ENCODE measurements at regions not wholly inside any gene's neighbourhood (a gene's known extent, or its start where the extent isn't known, plus 50 kb on each side); places are given as distances from the start of the nearest gene placed in this dataset.

DNA sequence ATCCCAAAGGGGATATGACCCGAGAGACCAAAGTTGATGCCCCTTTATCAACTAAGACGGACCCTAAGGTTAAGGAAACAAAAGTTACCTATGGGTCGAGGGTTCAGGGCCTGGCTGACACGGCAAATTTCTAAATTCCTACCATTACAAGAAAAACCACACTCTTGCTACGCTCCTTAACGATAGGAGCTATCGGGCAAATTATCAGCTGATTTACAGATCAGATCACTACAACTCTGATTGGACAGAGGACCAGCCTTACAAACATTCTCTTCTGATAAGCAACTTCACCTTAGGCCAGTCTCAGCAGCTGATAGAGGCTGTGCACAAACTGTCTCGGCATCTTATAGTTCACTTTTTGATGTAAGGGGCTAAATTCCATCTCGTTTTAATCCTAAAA, 117.9 kb downstream of the KCTD15 start:
- TF ChIP-seq EP300 (IDR thresholded peaks at IDR 0.05) (no peak), POLR2A (IDR thresholded peaks at IDR 0.05) (no peak), POLR2AphosphoS5 (IDR thresholded peaks at IDR 0.05) (no peak)
- TF ChIP-seq, protein P1, sequence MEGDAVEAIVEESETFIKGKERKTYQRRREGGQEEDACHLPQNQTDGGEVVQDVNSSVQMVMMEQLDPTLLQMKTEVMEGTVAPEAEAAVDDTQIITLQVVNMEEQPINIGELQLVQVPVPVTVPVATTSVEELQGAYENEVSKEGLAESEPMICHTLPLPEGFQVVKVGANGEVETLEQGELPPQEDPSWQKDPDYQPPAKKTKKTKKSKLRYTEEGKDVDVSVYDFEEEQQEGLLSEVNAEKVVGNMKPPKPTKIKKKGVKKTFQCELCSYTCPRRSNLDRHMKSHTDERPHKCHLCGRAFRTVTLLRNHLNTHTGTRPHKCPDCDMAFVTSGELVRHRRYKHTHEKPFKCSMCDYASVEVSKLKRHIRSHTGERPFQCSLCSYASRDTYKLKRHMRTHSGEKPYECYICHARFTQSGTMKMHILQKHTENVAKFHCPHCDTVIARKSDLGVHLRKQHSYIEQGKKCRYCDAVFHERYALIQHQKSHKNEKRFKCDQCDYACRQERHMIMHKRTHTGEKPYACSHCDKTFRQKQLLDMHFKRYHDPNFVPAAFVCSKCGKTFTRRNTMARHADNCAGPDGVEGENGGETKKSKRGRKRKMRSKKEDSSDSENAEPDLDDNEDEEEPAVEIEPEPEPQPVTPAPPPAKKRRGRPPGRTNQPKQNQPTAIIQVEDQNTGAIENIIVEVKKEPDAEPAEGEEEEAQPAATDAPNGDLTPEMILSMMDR (IDR thresholded peaks at IDR 0.05), result no peak
- no peaks in the 10 kb centered on the region for H3K9me3 ChIP-seq
- no peak overlapping the region for H3K4me3 ChIP-seq
- 34 to 61% (median 49%) methylated on average over 9 of the region's 9 CpGs for WGBS, 5 donors
- no peaks in the 10 kb centered on the region for H3K27me3 ChIP-seq
- H3K4me1 ChIP-seq, result no peaks in the 10 kb centered on the region
- intact Hi-C loops (cut with DNase I; ENCODE audit: low total_unique reads), result no loop called here
- DNase-seq, result no peak
- no peak overlapping the region for H3K27ac ChIP-seq
- no peaks in the 10 kb centered on the region for H3K36me3 ChIP-seq

DNA sequence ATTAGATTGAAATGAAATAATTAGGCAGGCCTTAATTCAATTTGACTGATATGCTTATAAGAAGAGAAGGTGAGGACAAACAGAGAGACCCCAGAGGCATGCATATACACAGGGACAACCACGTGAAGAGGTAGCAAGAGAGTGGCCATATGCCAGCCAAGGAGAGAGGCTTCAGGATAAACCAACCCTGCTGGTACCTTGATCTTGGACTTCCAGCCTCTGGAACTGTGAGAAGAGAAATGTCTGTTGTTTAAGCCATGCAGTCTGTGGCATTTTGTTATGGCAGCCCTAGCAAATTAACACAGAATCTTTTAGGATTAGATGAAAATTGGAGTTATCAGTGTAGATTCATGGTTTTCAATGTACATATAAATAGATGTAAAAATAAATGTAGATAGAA, 120.1 kb downstream of the KCTD15 start:
- no peaks in the 10 kb centered on the region for H3K36me3 ChIP-seq
- no peak overlapping the region for H3K4me3 ChIP-seq
- H3K27me3 ChIP-seq, result no peaks in the 10 kb centered on the region
- intact Hi-C loops (cut with DNase I; ENCODE audit: low total_unique reads), result no loop called here
- WGBS, 5 donors, result 79 to 95% (median 85%) methylated on average over 1 of the region's 1 CpG
- TF ChIP-seq EP300 (IDR thresholded peaks at IDR 0.05), result no peak
- TF ChIP-seq, protein P1 (IDR thresholded peaks at IDR 0.05), result no peak
- TF ChIP-seq POLR2AphosphoS5 (IDR thresholded peaks at IDR 0.05), result no peak
- no peak for TF ChIP-seq POLR2A (IDR thresholded peaks at IDR 0.05)
- DNase-seq, result no peak
- H3K9me3 ChIP-seq, result no peaks in the 10 kb centered on the region
- H3K27ac ChIP-seq, result no peak overlapping the region
- H3K4me1 ChIP-seq, result no peaks in the 10 kb centered on the region

DNA sequence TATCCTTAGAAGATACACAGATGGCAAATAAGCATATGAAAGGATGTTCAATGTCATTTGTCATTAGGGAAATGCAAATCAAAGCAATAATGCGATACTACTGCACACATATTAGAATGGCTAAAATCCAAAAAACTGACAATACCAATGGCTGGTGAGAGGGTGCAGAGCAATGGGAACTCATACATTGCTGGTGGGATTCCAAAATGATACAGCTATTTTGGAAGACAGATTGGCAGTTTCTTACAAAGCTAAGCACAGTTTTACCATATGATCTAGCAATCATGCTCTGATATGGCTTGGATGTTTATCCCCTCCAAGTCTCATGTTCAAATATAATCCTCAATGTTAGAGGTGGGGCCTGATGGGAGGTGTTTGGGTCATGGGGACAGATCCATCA, 122.6 kb downstream of the KCTD15 start:
- H3K27me3 ChIP-seq, result no peaks in the 10 kb centered on the region
- H3K27ac ChIP-seq, result no peak overlapping the region
- no peaks in the 10 kb centered on the region for H3K36me3 ChIP-seq
- no peaks in the 10 kb centered on the region for H3K4me1 ChIP-seq
- no peak for TF ChIP-seq EP300 (IDR thresholded peaks at IDR 0.05)
- no peak for TF ChIP-seq POLR2AphosphoS5 (IDR thresholded peaks at IDR 0.05)
- TF ChIP-seq, protein P1 (IDR thresholded peaks at IDR 0.05), result no peak
- no peak for TF ChIP-seq POLR2A (IDR thresholded peaks at IDR 0.05)
- intact Hi-C loops (cut with DNase I; ENCODE audit: low total_unique reads), result no loop called here
- 92 to 100% (median 96%) methylated on average over 1 of the region's 1 CpG for WGBS, 5 donors
- no peak overlapping the region for H3K4me3 ChIP-seq
- DNase-seq, result no peak
- no peaks in the 10 kb centered on the region for H3K9me3 ChIP-seq

DNA sequence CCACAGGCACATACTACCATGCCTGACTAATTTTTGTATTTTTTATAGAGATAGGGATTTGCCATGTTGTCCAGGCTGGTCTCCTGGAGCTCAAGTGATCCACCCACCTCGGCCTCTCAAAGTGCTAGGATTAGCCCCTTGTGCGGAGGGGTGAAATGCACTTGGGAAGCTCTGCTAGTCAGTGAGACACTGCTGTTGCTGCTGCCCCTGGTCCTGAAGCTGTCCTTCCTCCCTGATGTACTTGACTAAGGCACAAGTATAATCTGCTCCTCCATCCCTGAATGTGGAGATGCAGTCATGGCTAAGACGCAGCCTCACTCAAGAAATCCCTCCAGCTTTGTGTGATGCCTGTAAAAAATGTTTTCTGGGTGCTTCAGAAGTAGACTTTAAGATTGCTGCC, 124.5 kb downstream of the KCTD15 start:
- no peaks in the 10 kb centered on the region for H3K4me1 ChIP-seq
- WGBS, 5 donors, result 71 to 77% (median 74%) methylated on average over 3 of the region's 3 CpGs
- TF ChIP-seq POLR2AphosphoS5 (IDR thresholded peaks at IDR 0.05) (no peak), POLR2A (IDR thresholded peaks at IDR 0.05) (no peak), EP300 (IDR thresholded peaks at IDR 0.05) (no peak)
- TF ChIP-seq, protein P1 (IDR thresholded peaks at IDR 0.05), result no peak
- no peaks in the 10 kb centered on the region for H3K27me3 ChIP-seq
- no peak for DNase-seq
- H3K9me3 ChIP-seq, result no peaks in the 10 kb centered on the region
- no peaks in the 10 kb centered on the region for H3K36me3 ChIP-seq
- H3K4me3 ChIP-seq, result no peak overlapping the region
- H3K27ac ChIP-seq, result no peak overlapping the region
- intact Hi-C loops (cut with DNase I; ENCODE audit: low total_unique reads), result no loop called here

All from stomach (tissue), 8 donors.